ENCODE measurements at regions not wholly inside any gene's neighbourhood (a gene's known extent, or its start where the extent isn't known, plus 50 kb on each side); places are given as distances from the start of the nearest gene placed in this dataset.

- no peak for DNase-seq (ENCODE audit: low read depth in 2 of 2)
Observed at GRCh38 chr3:113138839-113139743, 72.3 kb upstream of the BOC start.

- no peak for DNase-seq (ENCODE audit: low read depth in 2 of 2)
Observed at GRCh38 chr3:113140876-113141275, 70.5 kb upstream of the BOC start.

DNA sequence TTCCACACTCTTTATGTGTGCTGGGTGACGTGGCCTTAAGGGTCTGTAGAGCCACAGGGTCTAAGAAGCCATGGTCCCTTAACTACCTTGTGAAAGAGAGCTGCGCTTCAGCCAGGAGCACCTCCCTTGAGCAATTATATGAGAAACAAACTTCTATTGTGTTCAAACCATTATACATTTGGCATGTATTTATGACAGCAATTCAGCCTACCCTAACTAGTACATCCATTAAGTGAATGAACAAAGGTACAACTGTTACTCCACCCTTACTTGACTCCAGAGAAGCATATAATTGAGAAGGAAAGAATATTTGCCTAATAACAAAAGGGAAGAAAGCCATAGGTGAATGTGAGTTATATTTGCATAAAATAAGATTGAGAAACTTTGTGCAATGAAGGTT is 69.8 kb upstream of the BOC start:
- no peak for DNase-seq (ENCODE audit: low read depth in 2 of 2)

GRCh38 chr3:113142476-113142875 is 68.9 kb upstream of the BOC start:
- DNase-seq (ENCODE audit: low read depth in 2 of 2), result no peak

- DNase-seq (ENCODE audit: low read depth in 2 of 2), result no peak
Observed at GRCh38 chr3:113143353-113143752, 68.0 kb upstream of the BOC start.

DNA sequence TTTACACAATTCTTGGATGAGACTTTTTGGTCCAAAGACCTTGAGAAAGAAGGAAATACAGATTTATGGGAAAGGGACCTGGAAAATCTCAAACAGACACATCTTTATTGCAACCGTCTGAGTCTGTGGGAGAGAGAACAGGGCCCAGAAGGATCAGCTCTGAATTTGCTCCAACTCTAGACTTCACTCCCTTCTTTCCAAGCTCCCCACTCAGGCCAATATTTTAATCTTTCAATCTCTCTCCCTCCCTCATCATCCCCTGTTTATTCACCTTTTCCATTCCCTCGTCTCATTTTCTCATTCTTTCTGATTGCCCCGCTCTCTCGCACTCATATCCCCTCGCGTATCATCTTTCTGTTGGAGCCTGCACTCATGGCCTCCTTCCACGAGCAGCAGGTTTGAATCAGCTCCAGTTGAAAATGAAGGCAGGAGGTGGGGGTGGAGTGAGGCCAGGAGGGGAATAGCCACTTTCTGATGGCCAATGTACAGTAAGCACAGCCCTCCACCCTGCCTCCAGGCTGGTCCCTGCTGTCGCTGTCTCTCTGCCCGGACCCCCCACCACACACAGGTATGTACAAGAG is 63.6 kb upstream of the BOC start:
- DNase-seq (ENCODE audit: low read depth in 2 of 2), result no peak

DNA sequence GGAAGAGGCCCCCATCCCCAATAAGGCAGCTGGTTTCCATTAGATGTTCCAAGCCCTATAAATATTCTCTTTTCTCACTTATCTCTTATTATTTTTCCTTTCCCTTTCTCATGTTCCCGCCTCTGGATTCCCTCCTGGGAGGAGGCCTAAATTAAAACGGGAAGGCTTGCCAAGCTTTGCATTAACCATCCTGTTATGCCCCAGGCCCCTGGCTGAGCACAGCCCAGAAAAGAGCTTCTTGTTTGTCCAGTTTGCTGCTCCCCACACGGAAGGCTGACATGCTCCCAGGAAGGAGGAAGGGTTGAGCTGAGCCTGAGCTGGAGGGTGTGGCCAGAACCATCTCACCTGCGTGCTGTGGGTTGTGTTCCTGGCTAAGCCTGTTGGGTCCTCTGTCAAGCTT is 63.1 kb upstream of the BOC start:
- no peak for DNase-seq (ENCODE audit: low read depth in 2 of 2)

- DNase-seq (ENCODE audit: low read depth in 2 of 2), result no peak
Observed at GRCh38 chr3:113150250-113150649, 61.1 kb upstream of the BOC start.

DNA sequence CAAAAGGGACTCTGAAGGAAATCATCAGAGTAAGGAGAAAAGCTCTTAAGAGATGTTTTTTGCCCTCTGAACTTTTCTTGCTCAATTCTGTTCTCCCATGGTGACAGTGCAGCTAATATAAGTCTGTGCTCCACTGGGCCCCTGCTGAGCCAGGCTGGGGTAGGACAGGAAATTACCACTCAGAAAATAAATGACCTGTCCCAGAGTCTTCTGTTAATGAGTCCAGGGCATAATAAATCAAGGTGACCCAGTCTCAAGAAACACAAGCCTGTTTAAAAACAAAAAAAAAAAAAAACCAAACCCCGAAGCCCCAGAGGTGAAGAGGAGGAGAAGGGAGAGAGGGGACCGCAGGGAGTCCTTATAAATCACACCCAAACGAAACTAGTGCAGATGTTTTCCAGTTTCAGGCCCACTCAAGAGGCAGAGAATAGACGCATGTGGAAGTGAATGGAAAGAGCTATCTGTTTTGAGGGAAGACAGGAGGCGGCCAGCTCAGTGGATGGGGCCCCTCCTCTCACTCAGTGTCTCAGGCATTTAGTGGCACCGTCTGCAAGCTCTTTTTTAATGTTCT is 59.8 kb upstream of the BOC start:
- no peak for DNase-seq (ENCODE audit: low read depth in 2 of 2)

GRCh38 chr3:113152849-113153248 is 58.5 kb upstream of the BOC start:
- no peak for DNase-seq (ENCODE audit: low read depth in 2 of 2)

DNA sequence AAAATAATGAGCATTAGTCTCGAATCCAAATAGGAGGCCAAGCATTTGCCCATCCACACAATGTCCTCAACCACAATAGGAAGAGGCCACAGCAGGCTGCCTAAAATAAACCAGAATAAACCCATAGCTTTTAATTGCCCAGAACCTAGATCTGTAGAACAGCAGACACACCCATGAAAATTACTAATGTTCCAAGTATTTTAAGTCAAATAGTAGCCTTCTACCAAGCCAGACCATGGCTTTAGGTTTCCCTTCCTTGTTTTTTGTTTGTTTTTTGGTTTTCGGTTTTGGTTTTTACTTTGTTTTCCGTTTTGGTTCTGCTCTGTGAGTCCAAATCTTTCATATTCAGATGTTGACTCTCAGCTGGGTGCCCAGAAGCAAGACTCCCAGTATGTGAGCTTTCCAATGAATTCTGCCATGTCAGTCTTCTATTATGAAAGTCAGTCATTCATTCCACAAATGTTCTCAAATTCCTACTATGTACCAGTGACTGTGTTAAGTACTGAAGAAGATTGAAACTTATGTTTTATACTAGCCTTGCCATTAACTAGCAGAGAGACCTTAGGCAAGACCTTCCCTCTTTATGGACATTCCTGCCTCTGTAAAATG is 57.8 kb upstream of the BOC start:
- DNase-seq (ENCODE audit: low read depth in 2 of 2), result no peak

GRCh38 chr3:113156816-113157333 is 54.5 kb upstream of the BOC start:
- DNase-seq (ENCODE audit: low read depth in 2 of 2), result no peak

GRCh38 chr3:113157408-113158030 is 53.8 kb upstream of the BOC start:
- DNase-seq (ENCODE audit: low read depth in 2 of 2), result no peak

GRCh38 chr3:113158171-113158570 is 53.2 kb upstream of the BOC start:
- DNase-seq (ENCODE audit: low read depth in 2 of 2), result no peak
